ENCODE measurements at regions not wholly inside any gene's neighbourhood (a gene's known extent, or its start where the extent isn't known, plus 50 kb on each side); places are given as distances from the start of the nearest gene placed in this dataset.

- no peak for TF ChIP-seq CTCF (IDR thresholded peaks at IDR 0.05)
- no peak for TF ChIP-seq POLR2A (IDR thresholded peaks at IDR 0.05; ENCODE audit: low read depth)
Observed at GRCh38 chr1:82463951-82464350, 663.2 kb downstream of the ADGRL2 start.
